ENCODE measurements at regions not wholly inside any gene's neighbourhood (a gene's known extent, or its start where the extent isn't known, plus 50 kb on each side); places are given as distances from the start of the nearest gene placed in this dataset.

GRCh38 chr4:28811025-28811424 is 1909.1 kb upstream of the PCDH7 start:
- no peak overlapping the region for H3K4me3 ChIP-seq (ENCODE audit: low read length)
- no peaks in the 10 kb centered on the region for H3K27me3 ChIP-seq (ENCODE audit: control insufficient read depth in 1 of 2, insufficient read depth in 2 of 2, low read length in 2 of 2)
- H3K4me1 ChIP-seq (ENCODE audit: insufficient read depth, low read length): no peaks in the 10 kb centered on the region
- no peak for TF ChIP-seq CTCF (IDR thresholded peaks at IDR 0.05)
- CTCF ChIA-PET: no interaction called here
- no peak overlapping the region for H3K27ac Mint-ChIP-seq
- POLR2A ChIA-PET: no interaction called here
- H3K9me3 ChIP-seq (ENCODE audit: control insufficient read depth in 1 of 2, insufficient read depth in 1 of 2, low read length in 2 of 2): peaks cover 0 to 5% of the 10 kb centered on the region in 2 experiments
- H3K4me3 Mint-ChIP-seq: no peak overlapping the region
- no peak for ATAC-seq (ENCODE audit: poor library complexity)
- peaks cover 18% of the 10 kb centered on the region for H3K9me3 Mint-ChIP-seq
- intact Hi-C loops (cut with DNase I, micrococcal nuclease): no loop called here
- H3K27ac ChIP-seq (ENCODE audit: low read depth in 1 of 2, low read length in 2 of 2): no peak overlapping the region
- no peaks in the 10 kb centered on the region for H3K27me3 Mint-ChIP-seq
- H3K4me1 Mint-ChIP-seq (ENCODE audit: low read depth): no peaks in the 10 kb centered on the region
- H3K36me3 Mint-ChIP-seq (ENCODE audit: low read depth): no peaks in the 10 kb centered on the region
- DNase-seq: no peak
- no peaks in the 10 kb centered on the region for H3K36me3 ChIP-seq (ENCODE audit: insufficient read depth, low read length)

DNA sequence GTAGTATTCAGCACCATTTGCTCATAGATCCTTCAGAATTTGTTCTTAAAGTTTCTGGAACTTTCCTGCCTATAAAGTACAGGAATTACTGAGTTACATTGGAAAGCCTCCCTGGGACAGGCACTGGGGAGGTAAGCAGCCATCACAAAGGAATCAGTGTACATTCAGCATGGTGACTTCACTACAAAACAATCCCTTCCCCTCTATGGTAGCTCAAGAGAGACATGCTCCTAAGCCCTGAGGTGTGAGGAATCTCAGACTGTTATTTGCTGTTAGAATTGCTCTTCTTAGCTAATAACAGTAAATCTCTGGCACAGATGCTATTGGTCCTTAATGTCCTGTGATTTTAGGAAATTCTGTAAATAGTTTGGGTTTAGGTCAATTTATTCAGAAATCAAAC is 1898.0 kb upstream of the PCDH7 start:
- H3K27me3 ChIP-seq (ENCODE audit: control insufficient read depth in 1 of 2, insufficient read depth in 2 of 2, low read length in 2 of 2): no peaks in the 10 kb centered on the region
- H3K4me1 ChIP-seq (ENCODE audit: insufficient read depth, low read length): no peaks in the 10 kb centered on the region
- no peak for ATAC-seq (ENCODE audit: poor library complexity)
- H3K4me3 ChIP-seq (ENCODE audit: low read length): no peak overlapping the region
- ChIA-PET POLR2A (no interaction called here), CTCF (no interaction called here)
- H3K36me3 ChIP-seq (ENCODE audit: insufficient read depth, low read length): no peaks in the 10 kb centered on the region
- intact Hi-C loops (cut with DNase I, micrococcal nuclease): no loop called here
- peaks cover 19% of the 10 kb centered on the region for H3K9me3 Mint-ChIP-seq
- no peaks in the 10 kb centered on the region for H3K36me3 Mint-ChIP-seq (ENCODE audit: low read depth)
- no peak for TF ChIP-seq CTCF (IDR thresholded peaks at IDR 0.05)
- no peak for DNase-seq
- H3K4me1 Mint-ChIP-seq (ENCODE audit: low read depth): no peaks in the 10 kb centered on the region
- H3K27ac Mint-ChIP-seq: no peak overlapping the region
- H3K27me3 Mint-ChIP-seq: no peaks in the 10 kb centered on the region
- H3K27ac ChIP-seq (ENCODE audit: low read depth in 1 of 2, low read length in 2 of 2): no peak overlapping the region
- no peak overlapping the region for H3K4me3 Mint-ChIP-seq
- peaks cover 3 to 10% of the 10 kb centered on the region in 2 experiments for H3K9me3 ChIP-seq (ENCODE audit: control insufficient read depth in 1 of 2, insufficient read depth in 1 of 2, low read length in 2 of 2)

DNA sequence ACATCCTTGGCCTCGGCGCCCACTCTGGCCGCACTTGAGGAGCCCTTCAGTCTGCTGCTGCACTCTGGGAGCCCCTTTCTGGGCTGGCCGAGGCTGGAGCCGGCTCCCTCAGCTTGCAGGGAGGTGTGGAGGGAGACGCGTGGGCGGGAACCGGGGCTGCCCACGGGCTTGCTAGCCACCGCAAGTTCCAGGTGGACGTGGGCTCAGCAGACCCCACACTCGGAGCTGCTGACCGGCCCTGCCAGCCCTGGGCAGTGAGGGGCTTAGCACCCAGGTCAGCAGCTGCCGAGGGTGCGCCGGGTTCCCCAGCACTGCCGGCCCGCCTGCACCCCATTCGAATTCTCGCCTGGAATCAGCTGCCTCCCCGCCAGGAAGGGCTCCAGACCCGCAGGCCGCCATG is 1892.3 kb upstream of the PCDH7 start:
- H3K27me3 Mint-ChIP-seq: no peaks in the 10 kb centered on the region
- H3K4me1 Mint-ChIP-seq (ENCODE audit: low read depth): no peaks in the 10 kb centered on the region
- ChIA-PET POLR2A (no interaction called here), CTCF (no interaction called here)
- no peaks in the 10 kb centered on the region for H3K27me3 ChIP-seq (ENCODE audit: control insufficient read depth in 1 of 2, insufficient read depth in 2 of 2, low read length in 2 of 2)
- no peak overlapping the region for H3K4me3 Mint-ChIP-seq
- H3K9me3 ChIP-seq (ENCODE audit: control insufficient read depth in 1 of 2, insufficient read depth in 1 of 2, low read length in 2 of 2): peaks cover 0 to 20% of the 10 kb centered on the region in 2 experiments
- intact Hi-C loops (cut with DNase I, micrococcal nuclease): no loop called here
- H3K4me1 ChIP-seq (ENCODE audit: insufficient read depth, low read length): no peaks in the 10 kb centered on the region
- H3K36me3 Mint-ChIP-seq (ENCODE audit: low read depth): no peaks in the 10 kb centered on the region
- peaks cover 22% of the 10 kb centered on the region for H3K9me3 Mint-ChIP-seq
- no peaks in the 10 kb centered on the region for H3K36me3 ChIP-seq (ENCODE audit: insufficient read depth, low read length)
- H3K27ac Mint-ChIP-seq: no peak overlapping the region
- no peak overlapping the region for H3K27ac ChIP-seq (ENCODE audit: low read depth in 1 of 2, low read length in 2 of 2)
- peak in 1 of 14 experiments; percentile 5 for DNase-seq
- no peak for TF ChIP-seq CTCF (IDR thresholded peaks at IDR 0.05)
- no peak for ATAC-seq (ENCODE audit: poor library complexity)
- H3K4me3 ChIP-seq (ENCODE audit: low read length): no peak overlapping the region

All from CD4-positive, alpha-beta T cell (primary cell).